PC-3 (cell line): ENCODE measurements at regions not wholly inside any gene's neighbourhood (a gene's known extent, or its start where the extent isn't known, plus 50 kb on each side); places are given as distances from the start of the nearest gene placed in this dataset.

Experiments
- ATAC-seq: fragments of 200-7000 bp; cut with Tn5 transposase; 2 replicates; pipeline ENCODE4 v1.9.1; 2020; ENCODE audit warnings: mild to moderate bottlenecking, moderate library complexity
- BruUV-seq: library from RNA; stranded (reverse); fragments of 400-500 nt; replicated peaks from 2 replicates; lab custom pipeline; 2021; lab: Mats Ljungman, UMichigan
- CTCF ChIA-PET: fragments of 300-600 bp; sonication (Branson Sonifier 250); formaldehyde crosslinking; loops from one replicate; lab custom pipeline; 2022; ENCODE audit warnings: antibody characterized with exemption; lab: Charles Lee
- POLR2A ChIA-PET: fragments of 300-600 bp; sonication (Branson Sonifier 250); formaldehyde crosslinking; loops from one replicate; lab custom pipeline; 2022; ENCODE audit warnings: antibody characterized with exemption; ENCODE audit not compliant: unreplicated experiment; lab: Charles Lee
- DNase-seq: peaks from one replicate; pipeline ENCODE4 v3.0.0-alpha.2; 2015
- H2AFZ ChIP-seq: fragments of 300-600 bp; sonication (generic); 2 replicates; pipeline ENCODE4 v1.6.0; 2016; ENCODE audit warnings: antibody characterized with exemption, low read length
- H3F3A ChIP-seq: fragments of 300-600 bp; sonication (generic); one replicate; pipeline ENCODE4 v1.6.0; 2017; ENCODE audit warnings: antibody characterized with exemption, low read length, control low read depth, mild to moderate bottlenecking; ENCODE audit not compliant: unreplicated experiment
- H3K27ac ChIP-seq: fragments of 300-600 bp; sonication (generic); 2 replicates; pipeline ENCODE4 v1.5.1; 2016; ENCODE audit warnings: mild to moderate bottlenecking, low read length
- H3K27me3 ChIP-seq: fragments of 300-600 bp; sonication (generic); 2 replicates; pipeline ENCODE4 v1.6.1; 2016; ENCODE audit warnings: low read length, mixed read lengths
- H3K36me3 ChIP-seq: fragments of 300-600 bp; sonication (generic); 2 replicates; pipeline ENCODE4 v1.6.1; 2016; ENCODE audit warnings: low read depth, mixed run types, low read length, mixed read lengths
- H3K4me1 ChIP-seq: fragments of 300-600 bp; sonication (generic); 2 replicates; pipeline ENCODE4 v1.5.1; 2016; ENCODE audit warnings: low read length; ENCODE audit not compliant: insufficient read depth
- H3K4me2 ChIP-seq: fragments of 300-600 bp; sonication (generic); 2 replicates; pipeline ENCODE4 v1.6.0; 2016; ENCODE audit warnings: low read length
- H3K4me3 ChIP-seq: fragments of 300-600 bp; sonication (generic); 2 replicates; pipeline ENCODE4 v1.5.1; 2016; ENCODE audit warnings: mild to moderate bottlenecking, low read length, mixed read lengths
- H3K79me2 ChIP-seq: fragments of 300-600 bp; sonication (generic); 2 replicates; pipeline ENCODE4 v1.6.1; 2017; ENCODE audit warnings: low read length, mixed read lengths
- H3K9ac ChIP-seq: fragments of 300-600 bp; sonication (generic); 2 replicates; pipeline ENCODE4 v1.6.0; 2016; ENCODE audit warnings: mild to moderate bottlenecking, low read length
- H3K9me2 ChIP-seq: fragments of 300-600 bp; sonication (generic); replicated peaks from 2 replicates; pipeline ENCODE4 v1.6.1; 2016; ENCODE audit warnings: mixed run types, low read length, mixed read lengths
- H3K9me3 ChIP-seq: fragments of 300-600 bp; sonication (generic); 2 replicates; pipeline ENCODE4 v1.6.1; 2016; ENCODE audit warnings: low read length, mixed read lengths
- H4K20me1 ChIP-seq: fragments of 300-600 bp; sonication (generic); 2 replicates; pipeline ENCODE4 v1.6.1; 2016; ENCODE audit warnings: low read length, mixed read lengths
- CTCF ChIP-seq: fragments of 300-600 bp; sonication (generic); conservative IDR thresholded peaks from 2 replicates; pipeline ENCODE4 v1.5.1; 2017; ENCODE audit warnings: antibody characterized with exemption, low read depth, mild to moderate bottlenecking, low read length
- EZH2 ChIP-seq: fragments of 300-600 bp; sonication (generic); IDR thresholded peaks from one replicate; pipeline ENCODE4 v1.6.1; 2017; ENCODE audit warnings: antibody characterized with exemption, mild to moderate bottlenecking, low read length; ENCODE audit not compliant: unreplicated experiment
- EZH2phosphoT487 ChIP-seq: fragments of 300-600 bp; sonication (generic); IDR thresholded peaks from 2 replicates; pipeline ENCODE4 v1.6.1; 2018; ENCODE audit warnings: mild to moderate bottlenecking, antibody characterized with exemption, low read length, borderline replicate concordance
- intact Hi-C: fragments of 100-400 bp; cut with micrococcal nuclease; formaldehyde crosslinking; loops from 2 replicates; pipeline ENCODE4 v1.9.0; 2023

- BruUV-seq: no TSS peak
- no peaks in the 10 kb centered on the region for H3K9me3 ChIP-seq
- ChIA-PET CTCF (no interaction called here), POLR2A (no interaction called here)
- H3K27ac ChIP-seq: no peak overlapping the region
- H3K4me1 ChIP-seq: peaks cover 8% of the 10 kb centered on the region; the same call in 1 of the 2 replicates
- H3K9me2 ChIP-seq: no peaks in the 10 kb centered on the region
- H3K9ac ChIP-seq: no peak overlapping the region
- no peaks in the 10 kb centered on the region for H4K20me1 ChIP-seq
- ATAC-seq: no peak
- no peak overlapping the region for H2AFZ ChIP-seq
- DNase-seq: no peak
- no peaks in the 10 kb centered on the region for H3K79me2 ChIP-seq
- no peak overlapping the region for H3K4me3 ChIP-seq
- no peak for TF ChIP-seq CTCF
- no peaks in the 10 kb centered on the region for H3F3A ChIP-seq
- H3K4me2 ChIP-seq: no peak overlapping the region
- no peaks in the 10 kb centered on the region for H3K36me3 ChIP-seq
- no peaks in the 10 kb centered on the region for H3K27me3 ChIP-seq
- intact Hi-C loops: no loop called here
Observed at GRCh38 chr13:40186626-40187323, 479.7 kb downstream of the FOXO1 start.

- ChIA-PET CTCF (no interaction called here), POLR2A (no interaction called here)
- Histone ChIP-seq H2AFZ (no peak overlapping the region), H3K9ac (no peak overlapping the region), H3F3A (no peaks in the 10 kb centered on the region), H3K79me2 (no peaks in the 10 kb centered on the region), H4K20me1 (no peaks in the 10 kb centered on the region), H3K9me3 (no peaks in the 10 kb centered on the region), H3K27ac (no peak overlapping the region), H3K4me1 (peaks cover 7% of the 10 kb centered on the region; the same call in 1 of the 2 replicates), H3K36me3 (no peaks in the 10 kb centered on the region), H3K4me2 (no peak overlapping the region), H3K4me3 (no peak overlapping the region), H3K27me3 (no peaks in the 10 kb centered on the region), H3K9me2 (no peaks in the 10 kb centered on the region)
- intact Hi-C loops: no loop called here
- BruUV-seq: no TSS peak
- TF ChIP-seq EZH2: no peak
- no peak for TF ChIP-seq EZH2phosphoT487
- TF ChIP-seq CTCF: no peak
- DNase-seq (no peak), ATAC-seq (no peak)
Observed at GRCh38 chr13:40187324-40187795, 479.1 kb downstream of the FOXO1 start.

- H3K9me3 ChIP-seq: no peaks in the 10 kb centered on the region
- H3K9me2 ChIP-seq: no peaks in the 10 kb centered on the region
- H2AFZ ChIP-seq: no peak overlapping the region
- no peak overlapping the region for H3K27ac ChIP-seq
- no peak overlapping the region for H3K4me3 ChIP-seq
- BruUV-seq: no TSS peak
- TF ChIP-seq EZH2 (no peak), CTCF (no peak), EZH2phosphoT487 (no peak)
- ChIA-PET POLR2A (no interaction called here), CTCF (no interaction called here)
- intact Hi-C loops: no loop called here
- no peak overlapping the region for H3K4me2 ChIP-seq
- no peaks in the 10 kb centered on the region for H4K20me1 ChIP-seq
- H3K27me3 ChIP-seq: no peaks in the 10 kb centered on the region
- H3F3A ChIP-seq: no peaks in the 10 kb centered on the region
- H3K4me1 ChIP-seq: peaks cover 7% of the 10 kb centered on the region; the same call in 1 of the 2 replicates
- DNase-seq (no peak), ATAC-seq (no peak)
- H3K79me2 ChIP-seq: no peaks in the 10 kb centered on the region
- no peaks in the 10 kb centered on the region for H3K36me3 ChIP-seq
- H3K9ac ChIP-seq: no peak overlapping the region
Observed at GRCh38 chr13:40187841-40188591, 478.4 kb downstream of the FOXO1 start.
